ENCODE measurements at regions not wholly inside any gene's neighbourhood (a gene's known extent, or its start where the extent isn't known, plus 50 kb on each side); places are given as distances from the start of the nearest gene placed in this dataset.
A peak's percentile ranks its signal among the peaks of the same experiment; 100 is the strongest.

- DNase-seq (ENCODE audit: low read depth in 1 of 2, low spot score in 1 of 2): no peak
- no peak for FAIRE-seq
- H3K27ac ChIP-seq: no peak overlapping the region
- POLR2A ChIA-PET: no interaction called here
- CTCF ChIA-PET: interaction anchor here (0.7 to 1.3 kb wide), 3 partner anchors 9 to 25 kb away, joined by 3 to 4 read pairs (median 3); no protein-coding TSS in a partner anchor
- no peak for ATAC-seq
- no peak overlapping the region for H3K4me3 ChIP-seq
- H3K4me1 ChIP-seq: peaks cover 19% of the 10 kb centered on the region; the same call in 2 of the 3 replicates
- H3K4me2 ChIP-seq: no peak overlapping the region
- H3K9me3 ChIP-seq: no peaks in the 10 kb centered on the region
- no peak for TF ChIP-seq ZNF302 (CRISPR knock-in tag; IDR thresholded peaks at IDR 0.05)
- no peak for TF ChIP-seq ATOH8 (CRISPR knock-in tag; IDR thresholded peaks at IDR 0.05; ENCODE audit: low read depth)
These were observed 315.9 kb downstream of the SNX13 start for GRCh38 chr7:17624379-17624778.

GRCh38 chr7:17625043-17625442 is 315.3 kb downstream of the SNX13 start:
- peaks cover 19% of the 10 kb centered on the region; the same call in 2 of the 3 replicates for H3K4me1 ChIP-seq
- ATAC-seq: peak in 1 of 2 experiments; percentile 57; a peak in 2 of 6 replicates
- 48% methylated on average over 3 of the region's 3 CpGs for WGBS (ENCODE audit: missing lambda C conversion rate)
- H3K4me2 ChIP-seq: 0 out of 3 replicates have a peak overlapping the region, but pooled peaks have one; percentile 1
- FAIRE-seq: peak; percentile 13
- H3K9me3 ChIP-seq: no peaks in the 10 kb centered on the region
- H3K4me3 ChIP-seq: no peak overlapping the region
- H3K27ac ChIP-seq: no peak overlapping the region
- ChIA-PET POLR2A (no interaction called here), CTCF (interaction anchor here (0.7 to 1.0 kb wide), 2 partner anchors 23 to 26 kb away, joined by 3 to 4 read pairs; no protein-coding TSS in a partner anchor)
- no peak for DNase-seq (ENCODE audit: low read depth in 1 of 2, low spot score in 1 of 2)
- TF ChIP-seq FOSL2 (IDR thresholded peaks at IDR 0.05) (no peak), FOSL2 (CRISPR knock-in tag; IDR thresholded peaks at IDR 0.05) (peak; percentile 11; the same call in 1 of the 2 replicates), RNF2 (IDR thresholded peaks at IDR 0.05; ENCODE audit: borderline replicate concordance, low read depth) (no peak)

- no peak for DNase-seq (ENCODE audit: low read depth in 1 of 2, low spot score in 1 of 2)
- Histone ChIP-seq H3K9me3 (no peaks in the 10 kb centered on the region), H3K4me3 (no peak overlapping the region), H3K4me2 (no peak overlapping the region), H3K27ac (no peak overlapping the region), H3K4me1 (peaks cover 19% of the 10 kb centered on the region; the same call in 2 of the 3 replicates)
- no peak for FAIRE-seq
- no peak for ATAC-seq
- ChIA-PET CTCF (no interaction called here), POLR2A (no interaction called here)
- TF ChIP-seq RARB (CRISPR knock-in tag; IDR thresholded peaks at IDR 0.05) (no peak), RAD21 (conservative IDR thresholded peaks at IDR 0.05 in 1 of 2, IDR thresholded peaks at IDR 0.05 in 1 of 2) (no peak), CTCF (IDR thresholded peaks at IDR 0.05) (no peak), E2F6 (IDR thresholded peaks at IDR 0.05; ENCODE audit: borderline replicate concordance, low read depth) (no peak)
These were observed 314.1 kb downstream of the SNX13 start for GRCh38 chr7:17626235-17626634.

GRCh38 chr7:17631061-17631460 is 309.2 kb downstream of the SNX13 start:
- H3K9me3 ChIP-seq: no peaks in the 10 kb centered on the region
- no peak for FAIRE-seq
- POLR2A ChIA-PET: no interaction called here

GRCh38 chr7:17632384-17632783 is 307.9 kb downstream of the SNX13 start:
- WGBS (ENCODE audit: missing lambda C conversion rate): 73% methylated on average over 2 of the region's 2 CpGs
- Histone ChIP-seq H3K4me3 (no peak overlapping the region), H3K27ac (peak overlapping the region; percentile 46 to 72; a peak in 4 of 6 replicates), H3K4me1 (peaks cover 13% of the 10 kb centered on the region; the same call in 2 of the 3 replicates), H3K4me2 (peak overlapping the region; percentile 61; the same call in 2 of the 3 replicates), H3K9me3 (no peaks in the 10 kb centered on the region)
- DNase-seq (ENCODE audit: low read depth in 1 of 2, low spot score in 1 of 2): no peak
- TF ChIP-seq PBX3 (IDR thresholded peaks at IDR 0.05): no peak
- ATAC-seq: no peak; a peak in 1 of 6 replicates
- POLR2A ChIA-PET: no interaction called here
- CTCF ChIA-PET: interaction anchor here (1.2 to 2.1 kb wide), 3 partner anchors 8 to 49 kb away, joined by 3 to 8 read pairs (median 6); no protein-coding TSS in a partner anchor
- no peak for FAIRE-seq

More at GRCh38 chr7:17631061-17631460, 309.2 kb downstream of the SNX13 start:
- no peak overlapping the region for H3K27ac ChIP-seq
- H3K4me2 ChIP-seq: no peak overlapping the region
- no peak for ATAC-seq
- 89% methylated on average over 3 of the region's 3 CpGs for WGBS (ENCODE audit: missing lambda C conversion rate)
- TF ChIP-seq PHF8 (IDR thresholded peaks at IDR 0.05; ENCODE audit: borderline replicate concordance, low read depth) (no peak), CHD2 (IDR thresholded peaks at IDR 0.05; ENCODE audit: low read length, partially characterized antibody) (no peak), MAFK (IDR thresholded peaks at IDR 0.05; ENCODE audit: partially characterized antibody) (peak; percentile 80)
- H3K4me3 ChIP-seq: no peak overlapping the region
- peaks cover 13% of the 10 kb centered on the region; the same call in 2 of the 3 replicates for H3K4me1 ChIP-seq
- DNase-seq (ENCODE audit: low read depth in 1 of 2, low spot score in 1 of 2): no peak
- CTCF ChIA-PET: interaction anchor here (1.0 to 1.3 kb wide), 2 partner anchors 11 to 15 kb away, joined by 3 to 6 read pairs; no protein-coding TSS in a partner anchor
